ENCODE measurements at regions not wholly inside any gene's neighbourhood (a gene's known extent, or its start where the extent isn't known, plus 50 kb on each side); places are given as distances from the start of the nearest gene placed in this dataset.

DNA sequence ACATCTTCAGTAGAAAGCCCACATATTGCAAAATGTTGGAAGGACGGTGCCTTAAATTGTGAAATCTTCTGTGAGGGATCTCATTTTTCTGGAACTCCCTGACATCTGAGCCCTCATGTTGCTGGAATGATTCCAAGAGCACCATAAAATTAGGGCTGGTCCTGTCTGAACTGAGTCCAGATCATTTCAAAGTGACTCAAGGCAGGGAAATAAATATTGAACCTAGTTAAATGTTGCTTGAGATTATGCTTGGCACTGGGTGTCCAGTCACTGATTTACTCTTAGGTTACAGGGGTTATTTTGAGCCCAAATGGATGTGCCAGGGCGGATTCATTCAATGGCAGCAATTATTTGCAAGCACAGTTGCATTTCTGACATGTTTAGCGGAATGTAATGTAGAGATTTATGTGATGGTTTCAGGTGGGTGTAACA is 437.0 kb downstream of the PIK3R1 start:
- H3K36me3 ChIP-seq, result no peaks in the 10 kb centered on the region
- no peaks in the 10 kb centered on the region for H3K27me3 ChIP-seq (ENCODE audit: insufficient read depth, low read depth, severe bottlenecking)
- TF ChIP-seq, protein P1, sequence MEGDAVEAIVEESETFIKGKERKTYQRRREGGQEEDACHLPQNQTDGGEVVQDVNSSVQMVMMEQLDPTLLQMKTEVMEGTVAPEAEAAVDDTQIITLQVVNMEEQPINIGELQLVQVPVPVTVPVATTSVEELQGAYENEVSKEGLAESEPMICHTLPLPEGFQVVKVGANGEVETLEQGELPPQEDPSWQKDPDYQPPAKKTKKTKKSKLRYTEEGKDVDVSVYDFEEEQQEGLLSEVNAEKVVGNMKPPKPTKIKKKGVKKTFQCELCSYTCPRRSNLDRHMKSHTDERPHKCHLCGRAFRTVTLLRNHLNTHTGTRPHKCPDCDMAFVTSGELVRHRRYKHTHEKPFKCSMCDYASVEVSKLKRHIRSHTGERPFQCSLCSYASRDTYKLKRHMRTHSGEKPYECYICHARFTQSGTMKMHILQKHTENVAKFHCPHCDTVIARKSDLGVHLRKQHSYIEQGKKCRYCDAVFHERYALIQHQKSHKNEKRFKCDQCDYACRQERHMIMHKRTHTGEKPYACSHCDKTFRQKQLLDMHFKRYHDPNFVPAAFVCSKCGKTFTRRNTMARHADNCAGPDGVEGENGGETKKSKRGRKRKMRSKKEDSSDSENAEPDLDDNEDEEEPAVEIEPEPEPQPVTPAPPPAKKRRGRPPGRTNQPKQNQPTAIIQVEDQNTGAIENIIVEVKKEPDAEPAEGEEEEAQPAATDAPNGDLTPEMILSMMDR (IDR thresholded peaks at IDR 0.05; ENCODE audit: low read depth, low read length), result no peak
- DNase-seq, result no peak
- no peak overlapping the region for H3K4me3 ChIP-seq (ENCODE audit: low read depth, low read length)
- H3K9me3 ChIP-seq (ENCODE audit: severe bottlenecking), result no peaks in the 10 kb centered on the region
- H3K27ac ChIP-seq, result no peak overlapping the region

DNA sequence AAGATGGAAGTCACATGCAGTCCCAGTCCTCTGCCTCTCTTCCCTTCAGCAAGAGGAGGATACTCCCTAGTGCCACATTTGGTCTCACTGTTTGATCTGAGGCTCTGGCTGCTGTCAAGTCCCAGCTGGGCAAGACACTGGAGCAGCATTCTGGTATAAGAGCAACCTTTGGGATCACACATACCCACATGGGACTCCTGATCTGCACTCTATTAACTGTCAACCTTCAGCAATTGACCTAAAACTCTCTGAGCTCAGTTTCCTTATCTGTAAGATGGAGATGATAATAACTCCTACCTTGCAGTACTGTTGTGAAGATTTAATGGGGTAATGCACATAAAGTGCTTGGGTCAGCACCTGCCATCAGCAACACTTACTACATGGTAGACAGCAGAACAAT is 437.9 kb downstream of the PIK3R1 start:
- no peak for DNase-seq
- Histone ChIP-seq H3K27me3 (ENCODE audit: insufficient read depth, low read depth, severe bottlenecking) (no peaks in the 10 kb centered on the region), H3K9me3 (ENCODE audit: severe bottlenecking) (no peaks in the 10 kb centered on the region), H3K4me3 (ENCODE audit: low read depth, low read length) (no peak overlapping the region), H3K27ac (no peak overlapping the region), H3K36me3 (no peaks in the 10 kb centered on the region)
- TF ChIP-seq, protein P1 (IDR thresholded peaks at IDR 0.05; ENCODE audit: low read depth, low read length), result no peak

DNA sequence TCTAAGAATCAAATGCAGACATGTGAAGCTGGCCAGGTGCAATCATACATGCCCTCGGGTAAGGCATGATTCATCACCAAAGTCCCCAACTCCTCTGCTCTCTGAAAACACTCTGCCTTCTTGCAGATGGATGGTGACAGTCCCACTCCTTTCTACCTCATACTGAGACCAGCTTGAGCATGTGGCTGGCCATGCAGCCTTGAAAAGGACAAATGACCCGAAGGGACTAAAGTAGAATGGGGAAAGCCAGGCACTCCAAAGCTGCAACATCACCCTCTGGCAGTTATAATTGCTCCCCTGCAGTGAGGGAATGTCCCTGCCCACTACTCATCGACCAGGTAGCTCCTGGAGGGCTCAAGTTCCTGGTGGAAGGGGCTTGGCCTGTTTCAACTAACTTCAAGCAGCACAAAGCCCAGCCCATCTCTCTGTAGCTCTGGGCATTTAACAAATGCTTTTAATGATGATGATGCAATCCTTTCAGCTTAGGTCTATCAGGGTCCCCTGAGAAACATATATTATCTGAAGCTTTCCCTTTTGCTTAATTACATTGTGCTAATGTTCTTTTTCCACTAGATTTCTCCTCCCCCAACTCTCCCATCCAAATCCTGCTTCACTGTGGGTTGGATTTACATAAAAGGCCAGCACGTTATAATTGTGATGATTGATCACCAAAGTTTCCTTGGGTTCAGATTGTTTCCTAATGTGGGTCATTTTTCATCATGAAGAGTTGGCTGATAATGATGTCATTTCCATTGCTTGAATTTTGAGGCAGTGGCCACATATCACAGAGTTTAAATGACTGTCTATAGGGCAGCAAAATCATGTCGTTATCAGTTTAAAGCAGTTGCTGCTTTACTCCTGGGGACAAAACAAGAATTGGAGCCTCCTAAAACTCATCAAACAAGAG is 436.5 kb upstream of the SLC30A5 start:
- no peak for DNase-seq
- H3K4me3 ChIP-seq (ENCODE audit: low read depth, low read length), result no peak overlapping the region
- H3K9me3 ChIP-seq (ENCODE audit: severe bottlenecking), result no peaks in the 10 kb centered on the region
- peak overlapping the region; percentile 44 for H3K27ac ChIP-seq
- no peaks in the 10 kb centered on the region for H3K27me3 ChIP-seq (ENCODE audit: insufficient read depth, low read depth, severe bottlenecking)
- H3K36me3 ChIP-seq, result no peaks in the 10 kb centered on the region
- TF ChIP-seq, protein P1 (IDR thresholded peaks at IDR 0.05; ENCODE audit: low read depth, low read length), result no peak

DNA sequence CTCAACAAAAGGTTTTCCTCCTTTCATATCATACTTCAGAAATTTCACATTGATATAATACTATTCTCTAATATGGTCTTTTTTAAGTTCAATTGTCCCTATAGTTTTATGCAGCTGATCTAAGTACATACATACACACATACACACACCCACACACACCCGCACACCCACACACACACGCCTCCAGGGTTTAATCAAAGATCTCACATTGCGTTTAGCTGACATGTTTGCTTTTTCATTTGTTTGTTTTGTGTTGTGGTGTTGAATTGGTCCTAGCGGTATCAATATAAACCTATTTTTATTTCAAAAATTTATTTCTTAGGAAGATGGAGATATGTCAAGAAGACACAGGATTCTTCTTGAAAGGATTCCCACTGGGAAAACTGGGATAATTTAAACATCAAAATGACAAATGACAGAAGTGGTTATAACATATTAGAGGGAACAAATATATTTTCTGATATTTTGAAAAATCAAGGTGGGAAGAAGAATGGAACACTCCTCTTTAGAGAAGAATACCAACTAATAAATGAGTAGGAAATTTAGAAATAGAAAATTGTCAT is 434.9 kb upstream of the SLC30A5 start:
- Histone ChIP-seq H3K27me3 (ENCODE audit: insufficient read depth, low read depth, severe bottlenecking) (no peaks in the 10 kb centered on the region), H3K9me3 (ENCODE audit: severe bottlenecking) (no peaks in the 10 kb centered on the region), H3K27ac (no peak overlapping the region), H3K4me3 (ENCODE audit: low read depth, low read length) (no peak overlapping the region), H3K36me3 (no peaks in the 10 kb centered on the region)
- TF ChIP-seq, protein P1 (IDR thresholded peaks at IDR 0.05; ENCODE audit: low read depth, low read length), result no peak
- DNase-seq, result no peak

DNA sequence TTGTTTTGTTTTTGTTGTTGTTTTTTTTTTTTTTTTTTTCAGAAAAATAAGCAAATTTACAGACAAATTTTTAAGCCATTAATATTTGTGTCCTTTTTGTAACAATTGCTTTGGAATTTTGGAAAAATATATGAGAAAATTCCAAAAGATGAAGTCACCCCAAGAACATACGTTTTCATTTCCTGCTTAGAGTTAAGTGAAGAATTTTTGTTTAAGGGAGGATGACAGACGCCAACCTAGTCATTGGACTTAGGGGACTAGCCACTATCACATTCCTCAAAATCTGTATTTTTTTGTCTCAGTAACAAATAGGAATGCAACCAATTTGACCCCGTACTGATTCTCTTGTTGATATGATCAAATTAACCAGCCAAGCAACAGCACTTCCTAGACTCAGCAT is 433.9 kb upstream of the SLC30A5 start:
- TF ChIP-seq, protein P1 (IDR thresholded peaks at IDR 0.05; ENCODE audit: low read depth, low read length), result no peak
- no peaks in the 10 kb centered on the region for H3K9me3 ChIP-seq (ENCODE audit: severe bottlenecking)
- no peak overlapping the region for H3K27ac ChIP-seq
- no peak overlapping the region for H3K4me3 ChIP-seq (ENCODE audit: low read depth, low read length)
- H3K27me3 ChIP-seq (ENCODE audit: insufficient read depth, low read depth, severe bottlenecking), result no peaks in the 10 kb centered on the region
- no peak for DNase-seq
- no peaks in the 10 kb centered on the region for H3K36me3 ChIP-seq
